AG09319 (cell line): ENCODE measurements at regions not wholly inside any gene's neighbourhood (a gene's known extent, or its start where the extent isn't known, plus 50 kb on each side); places are given as distances from the start of the nearest gene placed in this dataset.
"Not testable (repeated sequence)": the region's sequence is repeated elsewhere in the genome, so short reads cannot be mapped to it uniquely, and the experiment has no call there.

Experiments
- DNase-seq: peaks from one replicate; pipeline ENCODE4 v3.0.0-alpha.2; 2010; ENCODE audit warnings: low read depth; ENCODE audit errors: extremely low read depth
- TF ChIP-seq, protein P1 (sequence below): IDR thresholded peaks from 2 replicates; pipeline ENCODE4 v1.5.1; 2011; ENCODE audit warnings: low read depth, mild to moderate bottlenecking, inconsistent platforms, low read length, moderate library complexity

DNA sequence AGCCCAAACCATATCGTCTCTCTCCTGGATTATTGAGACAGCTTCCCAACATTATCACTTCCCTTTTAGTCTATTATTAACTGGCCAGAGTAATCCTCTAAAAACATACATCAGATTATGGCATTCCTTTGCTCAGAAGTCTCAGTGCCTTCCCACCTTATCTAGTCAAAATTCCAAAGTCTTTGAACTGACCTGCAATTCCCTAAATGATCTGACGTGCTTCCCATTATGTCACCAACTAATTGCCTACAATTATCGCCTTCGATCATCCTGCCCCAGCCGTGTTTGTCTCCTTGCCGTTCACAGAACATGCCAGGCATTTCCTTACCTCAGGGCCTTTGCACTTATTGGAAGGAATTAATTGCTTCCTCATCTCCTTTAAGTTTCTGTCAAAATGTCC, 332.4 kb downstream of the IRS1 start:
- TF ChIP-seq, protein P1, sequence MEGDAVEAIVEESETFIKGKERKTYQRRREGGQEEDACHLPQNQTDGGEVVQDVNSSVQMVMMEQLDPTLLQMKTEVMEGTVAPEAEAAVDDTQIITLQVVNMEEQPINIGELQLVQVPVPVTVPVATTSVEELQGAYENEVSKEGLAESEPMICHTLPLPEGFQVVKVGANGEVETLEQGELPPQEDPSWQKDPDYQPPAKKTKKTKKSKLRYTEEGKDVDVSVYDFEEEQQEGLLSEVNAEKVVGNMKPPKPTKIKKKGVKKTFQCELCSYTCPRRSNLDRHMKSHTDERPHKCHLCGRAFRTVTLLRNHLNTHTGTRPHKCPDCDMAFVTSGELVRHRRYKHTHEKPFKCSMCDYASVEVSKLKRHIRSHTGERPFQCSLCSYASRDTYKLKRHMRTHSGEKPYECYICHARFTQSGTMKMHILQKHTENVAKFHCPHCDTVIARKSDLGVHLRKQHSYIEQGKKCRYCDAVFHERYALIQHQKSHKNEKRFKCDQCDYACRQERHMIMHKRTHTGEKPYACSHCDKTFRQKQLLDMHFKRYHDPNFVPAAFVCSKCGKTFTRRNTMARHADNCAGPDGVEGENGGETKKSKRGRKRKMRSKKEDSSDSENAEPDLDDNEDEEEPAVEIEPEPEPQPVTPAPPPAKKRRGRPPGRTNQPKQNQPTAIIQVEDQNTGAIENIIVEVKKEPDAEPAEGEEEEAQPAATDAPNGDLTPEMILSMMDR: no peak
- no peak for DNase-seq

DNA sequence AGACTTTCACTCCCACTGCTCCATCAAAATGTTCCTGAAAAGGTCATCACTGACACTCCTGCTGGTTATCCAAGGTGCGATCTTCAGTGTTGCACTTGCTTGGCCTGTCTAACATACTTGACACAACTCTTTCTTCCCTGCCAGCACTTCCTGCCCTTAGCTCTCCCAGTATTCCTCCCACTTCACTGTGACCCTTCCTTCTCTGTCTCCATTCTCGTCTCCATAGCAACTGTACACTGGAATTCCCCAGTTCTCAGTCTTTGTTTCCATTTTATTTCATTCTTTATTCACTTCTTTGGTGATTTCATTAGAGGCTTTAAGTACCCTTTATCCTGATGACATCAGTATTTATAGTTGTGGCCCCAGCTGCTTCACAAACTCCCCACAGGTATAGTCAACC, 333.0 kb downstream of the IRS1 start:
- DNase-seq: no peak
- TF ChIP-seq, protein P1: no peak

DNA sequence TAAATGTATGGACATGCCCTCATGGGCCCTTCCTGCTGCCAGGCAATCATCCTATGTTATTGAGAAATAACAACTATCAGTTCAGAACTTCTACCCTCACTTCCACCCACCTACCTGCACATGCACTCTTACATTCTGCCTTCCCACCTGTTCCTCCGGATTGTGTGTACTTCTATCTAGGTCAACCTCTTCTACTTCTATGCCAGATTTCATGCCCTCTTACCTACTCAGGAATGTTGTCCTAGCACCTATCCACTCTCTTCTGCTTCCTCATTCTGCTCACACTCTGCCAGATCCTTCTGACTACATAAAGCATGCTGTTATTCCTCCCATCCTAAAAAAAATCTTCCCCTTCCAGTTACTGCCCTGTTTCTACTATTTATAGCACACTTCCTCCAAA, 333.5 kb downstream of the IRS1 start:
- TF ChIP-seq, protein P1: no peak
- no peak for DNase-seq

DNA sequence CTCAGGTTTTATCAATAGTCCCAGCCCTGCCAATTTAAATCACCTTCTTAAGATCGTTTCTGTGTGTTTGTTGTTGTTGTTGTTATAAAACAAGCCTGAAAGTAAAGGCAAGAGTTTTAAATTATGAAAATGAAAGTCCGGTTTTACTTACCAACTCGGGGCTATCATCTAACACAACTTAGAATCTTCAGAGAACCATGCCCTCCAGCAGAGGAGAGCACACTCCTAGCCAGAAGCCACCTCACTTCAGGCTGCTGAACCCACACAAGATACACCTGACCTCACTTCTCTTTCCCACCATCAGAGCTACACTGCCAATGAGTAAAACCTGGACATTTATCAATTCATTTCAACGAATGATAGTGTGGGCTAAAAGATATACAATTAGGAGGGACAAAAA, 335.2 kb downstream of the IRS1 start:
- TF ChIP-seq, protein P1: no peak
- DNase-seq: no peak

DNA sequence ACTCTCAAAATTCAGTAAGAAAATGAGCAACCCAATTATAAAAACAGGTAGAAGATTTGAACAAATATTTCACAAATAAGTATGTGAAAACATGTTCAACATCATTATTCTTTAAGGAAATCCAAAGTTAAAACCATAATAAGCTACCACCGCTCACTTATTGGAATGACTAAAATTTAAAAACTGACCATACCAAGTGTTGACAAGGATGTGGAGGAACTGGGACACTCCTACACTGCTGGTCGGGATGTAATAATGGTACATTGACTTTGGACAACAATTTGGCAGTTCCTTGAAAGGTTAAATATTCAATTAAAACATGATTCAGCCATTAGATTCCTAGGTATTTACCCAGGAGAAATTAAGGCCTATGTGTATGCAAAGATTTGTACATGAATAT, 336.5 kb downstream of the IRS1 start:
- DNase-seq: no peak
- TF ChIP-seq, protein P1: no peak

DNA sequence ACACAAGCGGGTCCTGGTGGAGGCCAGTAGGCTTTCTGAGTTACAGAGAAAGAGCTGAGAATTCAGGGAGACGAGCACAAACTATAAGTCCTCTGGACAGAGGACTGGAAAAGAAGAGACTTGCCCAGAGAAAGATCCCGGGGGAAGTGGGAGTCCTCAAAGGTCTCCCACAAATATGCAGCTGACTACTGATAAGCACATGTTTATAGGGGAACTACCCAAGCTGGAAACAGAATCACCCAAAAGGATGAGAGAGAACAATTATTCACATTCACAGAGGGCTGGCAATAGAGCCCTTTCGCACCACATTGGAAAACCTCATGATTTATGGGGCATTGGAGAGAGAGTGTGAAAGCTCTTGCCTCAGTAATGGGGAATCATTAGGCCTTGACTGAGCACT, 337.6 kb downstream of the IRS1 start:
- TF ChIP-seq, protein P1: no peak
- DNase-seq: no peak

DNA sequence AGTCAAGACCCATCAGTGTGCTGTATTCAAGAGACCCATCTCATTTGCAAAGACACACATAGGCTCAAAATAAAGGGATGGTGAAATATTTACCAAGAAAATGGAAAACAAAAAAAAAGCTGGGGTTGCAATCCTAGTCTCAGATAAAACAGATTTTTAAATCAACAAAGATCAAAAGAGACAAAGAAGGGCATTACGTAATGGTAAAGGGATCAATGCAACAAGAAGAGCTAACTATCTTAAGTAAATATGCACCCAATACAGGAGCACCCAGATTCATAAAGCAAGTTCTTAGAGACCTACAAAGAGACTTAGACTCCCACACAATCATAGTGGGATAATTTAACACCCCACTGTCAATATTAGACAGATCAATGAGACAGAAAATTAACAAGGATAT, 343.5 kb downstream of the IRS1 start:
- DNase-seq: not testable (repeated sequence)

DNA sequence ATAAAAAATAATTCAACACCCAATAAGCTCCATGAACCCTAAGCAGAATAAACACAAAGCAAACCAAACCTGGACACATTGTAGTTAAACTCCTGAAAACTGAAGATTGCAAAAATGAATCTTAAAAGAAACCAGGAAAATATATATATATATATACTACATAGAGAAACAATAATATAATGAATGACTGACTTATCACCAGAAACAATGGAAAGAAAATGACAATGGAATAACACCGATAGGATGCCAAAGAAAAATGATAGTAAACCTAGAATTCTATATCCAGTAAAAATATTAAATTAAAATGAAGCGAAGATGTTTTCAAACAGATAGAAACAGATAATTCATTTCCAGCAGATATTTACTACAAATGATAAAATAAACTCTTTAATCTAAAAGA, 346.9 kb downstream of the IRS1 start:
- DNase-seq: no peak
- TF ChIP-seq, protein P1: no peak
